Fibroblast of lung (primary cell): ENCODE measurements at regions not wholly inside any gene's neighbourhood (a gene's known extent, or its start where the extent isn't known, plus 50 kb on each side); places are given as distances from the start of the nearest gene placed in this dataset.

ENCODE experiments used
- DNase-seq, 2 donors: peaks; one replicate each; pipeline versions ENCODE4 v3.0.0 to v3.0.0-alpha.2; 2010; ENCODE audit warnings: low read depth in 2 of 2
- H2AFZ ChIP-seq: 2 replicates; pipeline ENCODE4 v1.5.1; 2012; ENCODE audit warnings: low read length, control low read depth, inconsistent platforms
- H3K27ac ChIP-seq: 2 replicates; pipeline ENCODE4 v1.5.1; 2011; ENCODE audit warnings: low read length, control low read depth; ENCODE audit not compliant: insufficient read depth
- H3K27me3 ChIP-seq: 2 replicates; pipeline ENCODE4 v1.5.1; 2011; ENCODE audit warnings: mild to moderate bottlenecking, low read length; ENCODE audit not compliant: control insufficient read depth, insufficient read depth
- H3K36me3 ChIP-seq: 2 replicates; pipeline ENCODE4 v1.5.1; 2011; ENCODE audit warnings: low read length; ENCODE audit not compliant: control insufficient read depth, insufficient read depth
- H3K4me1 ChIP-seq: 2 replicates; pipeline ENCODE4 v1.5.1; 2011; ENCODE audit warnings: low read length; ENCODE audit not compliant: control insufficient read depth, insufficient read depth; ENCODE audit errors: extremely low read depth
- H3K4me2 ChIP-seq: 2 replicates; pipeline ENCODE4 v1.5.1; 2011; ENCODE audit warnings: low read length, control low read depth; ENCODE audit not compliant: insufficient read depth; ENCODE audit errors: extremely low read depth
- H3K4me3 ChIP-seq, 4 experiments: fragments of 200-600 bp in 1 of 4; sonication (generic) in 1 of 4; replicated peaks in 1 of 4; 2 replicates each; pipeline ENCODE4 v1.5.1; 2011 to 2016; ENCODE audit warnings: low read length in 4 of 4, low read depth in 3 of 4, mild to moderate bottlenecking in 3 of 4, control low read depth in 2 of 4, inconsistent platforms in 1 of 4, mixed read lengths in 1 of 4; ENCODE audit not compliant: insufficient read depth in 1 of 4; ENCODE audit errors: control extremely low read depth in 1 of 4
- H3K79me2 ChIP-seq: 2 replicates; pipeline ENCODE4 v1.5.1; 2012; ENCODE audit warnings: mild to moderate bottlenecking, low read length, inconsistent platforms; ENCODE audit not compliant: control insufficient read depth, insufficient read depth
- H3K9ac ChIP-seq: 2 replicates; pipeline ENCODE4 v1.5.1; 2011; ENCODE audit warnings: mild to moderate bottlenecking, low read length, control low read depth; ENCODE audit not compliant: insufficient read depth
- H3K9me3 ChIP-seq: 2 replicates; pipeline ENCODE4 v1.5.1; 2012; ENCODE audit warnings: low read depth, low read length; ENCODE audit not compliant: control insufficient read depth, insufficient read depth
- H4K20me1 ChIP-seq: 2 replicates; pipeline ENCODE4 v1.5.1; 2011; ENCODE audit warnings: low read length; ENCODE audit not compliant: control insufficient read depth, insufficient read depth; ENCODE audit errors: extremely low read depth
- CTCF ChIP-seq, 2 donors: IDR thresholded peaks in 1 of 2; conservative IDR thresholded peaks in 1 of 2; 1 replicate in 1 of 2; 2 replicates in 1 of 2; pipeline ENCODE4 v1.5.1; 2011 to 2012; ENCODE audit warnings: low read length in 2 of 2, control low read depth in 1 of 2, inconsistent platforms in 1 of 2, low read depth in 1 of 2, mild to moderate bottlenecking in 1 of 2
- EZH2 ChIP-seq: IDR thresholded peaks from 2 replicates; pipeline ENCODE4 v1.5.1; 2012; ENCODE audit warnings: low read length, control low read depth, mild to moderate bottlenecking; ENCODE audit errors: missing control alignments

GRCh38 chr3:24834442-24834841 is 339.8 kb upstream of the THRB start:
- no peaks in the 10 kb centered on the region for H3K4me1 ChIP-seq
- H3K9ac ChIP-seq = no peak overlapping the region
- no peaks in the 10 kb centered on the region for H3K79me2 ChIP-seq
- H2AFZ ChIP-seq = no peak overlapping the region
- no peaks in the 10 kb centered on the region for H3K36me3 ChIP-seq
- no peaks in the 10 kb centered on the region for H3K9me3 ChIP-seq
- H3K4me2 ChIP-seq = no peak overlapping the region
- H3K4me3 ChIP-seq = no peak overlapping the region
- H3K27me3 ChIP-seq = peaks cover 4% of the 10 kb centered on the region
- TF ChIP-seq EZH2 (no peak), CTCF (conservative IDR thresholded peaks at IDR 0.05 in 1 of 2, IDR thresholded peaks at IDR 0.05 in 1 of 2; ENCODE audit: low read depth in 1 of 2, low read length in 2 of 2) (no peak)
- DNase-seq = no peak
- H3K27ac ChIP-seq = no peak overlapping the region
- H4K20me1 ChIP-seq = no peaks in the 10 kb centered on the region

DNA sequence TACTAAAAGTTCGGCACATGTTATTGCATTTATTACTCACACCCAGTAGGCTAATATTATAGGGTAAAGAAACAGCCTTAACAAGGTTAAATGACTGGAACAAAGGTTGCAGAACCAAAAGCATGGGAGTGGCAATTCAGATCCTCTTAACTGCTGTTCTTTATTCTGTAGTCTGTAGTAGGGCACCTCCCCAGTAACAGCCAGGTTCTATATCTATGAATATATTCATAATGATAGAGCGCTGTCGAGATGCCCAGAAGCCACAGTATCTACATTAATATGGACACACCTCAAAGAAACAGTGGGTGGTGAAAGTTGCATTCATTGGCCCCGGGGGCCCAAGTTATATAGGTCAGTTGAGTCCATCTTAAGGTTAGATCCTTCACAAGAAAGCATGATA is 340.9 kb upstream of the THRB start:
- Histone ChIP-seq H3K27ac (no peak overlapping the region), H3K27me3 (no peaks in the 10 kb centered on the region), H3K9me3 (no peaks in the 10 kb centered on the region), H2AFZ (no peak overlapping the region), H4K20me1 (no peaks in the 10 kb centered on the region), H3K4me2 (no peak overlapping the region), H3K36me3 (no peaks in the 10 kb centered on the region), H3K4me3 (no peak overlapping the region), H3K79me2 (no peaks in the 10 kb centered on the region), H3K9ac (no peak overlapping the region), H3K4me1 (no peaks in the 10 kb centered on the region)
- DNase-seq = no peak
- no peak for TF ChIP-seq EZH2
- TF ChIP-seq CTCF (conservative IDR thresholded peaks at IDR 0.05 in 1 of 2, IDR thresholded peaks at IDR 0.05 in 1 of 2; ENCODE audit: low read depth in 1 of 2, low read length in 2 of 2) = no peak

DNA sequence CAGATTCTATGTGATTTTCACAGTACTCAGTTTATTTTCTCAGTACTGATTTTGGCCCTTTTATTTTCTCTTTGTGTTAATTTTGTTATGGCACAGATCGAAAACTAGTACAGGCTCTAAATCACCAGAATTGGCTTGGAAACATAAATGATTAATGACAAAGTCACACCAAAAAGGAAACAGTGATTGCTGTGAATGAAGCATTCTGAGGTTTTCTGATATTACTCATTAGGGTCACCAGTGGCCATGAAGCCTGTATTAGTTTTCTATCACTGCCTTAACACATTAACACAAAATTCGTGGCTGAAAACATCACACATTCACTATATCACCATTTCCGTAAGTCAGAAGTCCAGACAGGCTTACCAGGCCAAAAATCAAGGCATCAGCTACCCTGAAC is 343.0 kb upstream of the THRB start:
- no peak for TF ChIP-seq EZH2
- TF ChIP-seq CTCF (conservative IDR thresholded peaks at IDR 0.05 in 1 of 2, IDR thresholded peaks at IDR 0.05 in 1 of 2; ENCODE audit: low read depth in 1 of 2, low read length in 2 of 2) = no peak
- Histone ChIP-seq H4K20me1 (no peaks in the 10 kb centered on the region), H3K27me3 (no peaks in the 10 kb centered on the region), H2AFZ (no peak overlapping the region), H3K36me3 (no peaks in the 10 kb centered on the region), H3K4me3 (no peak overlapping the region), H3K4me1 (no peaks in the 10 kb centered on the region), H3K9ac (no peak overlapping the region), H3K79me2 (no peaks in the 10 kb centered on the region), H3K27ac (no peak overlapping the region), H3K4me2 (no peak overlapping the region), H3K9me3 (no peaks in the 10 kb centered on the region)
- no peak for DNase-seq
